ENCODE measurements at regions not wholly inside any gene's neighbourhood (a gene's known extent, or its start where the extent isn't known, plus 50 kb on each side); places are given as distances from the start of the nearest gene placed in this dataset.

DNA sequence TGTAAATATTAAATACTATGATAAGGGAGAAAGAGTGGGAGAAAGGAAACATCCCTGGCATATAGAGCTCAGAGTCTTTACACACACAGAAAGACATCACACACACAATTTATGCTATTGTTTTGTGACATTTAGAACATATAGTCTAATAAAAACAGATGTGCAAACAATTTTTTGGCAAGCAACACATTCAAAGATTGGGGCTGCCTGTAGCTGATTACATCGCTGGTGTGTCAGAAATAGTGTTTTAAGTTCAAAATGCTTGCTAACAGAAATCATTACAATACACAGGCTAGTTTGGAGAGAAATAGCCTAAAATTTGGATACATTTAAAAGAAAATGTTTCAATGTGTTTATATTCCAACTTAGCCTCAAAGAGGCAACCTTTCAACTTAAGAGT, 256.7 kb upstream of the NPVF start:
- no peak for DNase-seq (ENCODE audit: low spot score)

DNA sequence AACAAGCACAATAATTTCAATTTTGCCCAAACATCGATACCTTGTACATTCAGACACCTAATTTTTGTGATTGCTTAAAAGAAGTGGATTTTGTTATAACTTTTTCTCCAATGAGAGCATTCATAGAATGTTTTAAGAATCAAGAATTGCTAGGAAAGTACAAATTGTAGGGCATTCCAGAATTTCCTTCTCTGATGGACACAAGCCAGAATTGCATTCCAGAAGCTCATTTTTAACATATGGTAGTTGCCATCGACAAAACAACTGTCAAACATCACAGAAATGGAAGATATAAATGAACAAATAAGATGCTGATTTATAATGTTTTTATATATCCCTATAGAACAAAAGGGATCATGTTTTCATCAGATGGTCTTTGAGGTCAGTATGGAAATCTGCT, 258.4 kb upstream of the NPVF start:
- TF ChIP-seq, protein P1, sequence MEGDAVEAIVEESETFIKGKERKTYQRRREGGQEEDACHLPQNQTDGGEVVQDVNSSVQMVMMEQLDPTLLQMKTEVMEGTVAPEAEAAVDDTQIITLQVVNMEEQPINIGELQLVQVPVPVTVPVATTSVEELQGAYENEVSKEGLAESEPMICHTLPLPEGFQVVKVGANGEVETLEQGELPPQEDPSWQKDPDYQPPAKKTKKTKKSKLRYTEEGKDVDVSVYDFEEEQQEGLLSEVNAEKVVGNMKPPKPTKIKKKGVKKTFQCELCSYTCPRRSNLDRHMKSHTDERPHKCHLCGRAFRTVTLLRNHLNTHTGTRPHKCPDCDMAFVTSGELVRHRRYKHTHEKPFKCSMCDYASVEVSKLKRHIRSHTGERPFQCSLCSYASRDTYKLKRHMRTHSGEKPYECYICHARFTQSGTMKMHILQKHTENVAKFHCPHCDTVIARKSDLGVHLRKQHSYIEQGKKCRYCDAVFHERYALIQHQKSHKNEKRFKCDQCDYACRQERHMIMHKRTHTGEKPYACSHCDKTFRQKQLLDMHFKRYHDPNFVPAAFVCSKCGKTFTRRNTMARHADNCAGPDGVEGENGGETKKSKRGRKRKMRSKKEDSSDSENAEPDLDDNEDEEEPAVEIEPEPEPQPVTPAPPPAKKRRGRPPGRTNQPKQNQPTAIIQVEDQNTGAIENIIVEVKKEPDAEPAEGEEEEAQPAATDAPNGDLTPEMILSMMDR (IDR thresholded peaks at IDR 0.05; ENCODE audit: borderline replicate concordance, control extremely low read depth, extremely low read depth, insufficient read depth, missing control alignments): no peak
- no peak for DNase-seq (ENCODE audit: low spot score)
- in situ Hi-C loops (cut with MboI; ENCODE audit: low sequenced_read_pairs, unreplicated experiment): no loop called here

More for the DNA sequence above, 256.7 kb upstream of the NPVF start:
- TF ChIP-seq, protein P1 (IDR thresholded peaks at IDR 0.05; ENCODE audit: borderline replicate concordance, control extremely low read depth, extremely low read depth, insufficient read depth, missing control alignments): no peak
- in situ Hi-C loops (cut with MboI; ENCODE audit: low sequenced_read_pairs, unreplicated experiment): no loop called here

DNA sequence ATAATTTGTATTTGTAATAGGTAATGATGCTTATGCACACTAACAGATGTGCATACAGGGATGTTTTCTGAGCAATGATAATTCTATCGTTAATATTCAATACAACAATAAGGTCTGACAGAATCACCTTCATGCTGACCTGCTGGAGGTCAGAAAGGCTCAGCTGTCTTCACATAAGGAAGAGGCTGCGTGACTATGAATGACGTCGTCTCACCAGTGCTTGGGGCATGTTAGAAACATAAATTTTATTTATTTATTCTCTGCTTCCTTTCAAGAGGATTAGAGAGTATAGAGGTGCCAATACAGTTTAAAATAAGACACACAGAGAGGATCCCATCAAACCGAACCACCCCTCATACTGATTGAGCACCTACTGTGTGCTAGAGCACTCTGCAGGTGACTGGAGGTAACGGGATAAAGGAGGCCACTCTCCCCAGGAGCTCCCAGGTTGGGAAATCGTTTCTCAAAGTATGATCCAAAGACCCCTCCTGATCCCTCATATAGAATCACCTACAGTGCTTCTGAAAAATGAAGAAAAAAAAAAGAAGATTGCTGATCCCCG, 265.6 kb upstream of the NPVF start:
- in situ Hi-C loops (cut with MboI; ENCODE audit: low sequenced_read_pairs, unreplicated experiment): no loop called here
- TF ChIP-seq, protein P1 (IDR thresholded peaks at IDR 0.05; ENCODE audit: borderline replicate concordance, control extremely low read depth, extremely low read depth, insufficient read depth, missing control alignments): no peak
- no peak for DNase-seq (ENCODE audit: low spot score)

DNA sequence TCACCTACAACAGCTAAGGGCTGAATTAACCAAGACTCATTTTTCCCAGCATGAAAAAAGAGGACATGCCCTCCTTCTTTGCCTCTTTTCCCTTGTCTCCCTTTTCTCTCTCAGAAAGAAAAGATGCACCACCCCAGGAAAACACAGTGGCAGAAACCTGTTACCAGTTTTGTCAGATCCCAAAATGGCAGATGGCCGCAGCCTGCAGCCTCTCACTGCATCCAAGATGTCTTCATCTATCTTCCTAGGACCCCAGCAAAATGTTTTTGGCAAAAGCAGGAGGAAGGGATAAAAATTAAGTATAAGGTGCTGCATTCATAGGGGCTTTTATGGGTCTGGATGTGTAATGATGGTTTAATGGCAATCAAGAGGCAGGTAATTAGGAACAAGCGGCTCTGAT, 266.6 kb upstream of the NPVF start:
- in situ Hi-C loops (cut with MboI; ENCODE audit: low sequenced_read_pairs, unreplicated experiment): no loop called here
- TF ChIP-seq, protein P1 (IDR thresholded peaks at IDR 0.05; ENCODE audit: borderline replicate concordance, control extremely low read depth, extremely low read depth, insufficient read depth, missing control alignments): no peak
- DNase-seq (ENCODE audit: low spot score): no peak

DNA sequence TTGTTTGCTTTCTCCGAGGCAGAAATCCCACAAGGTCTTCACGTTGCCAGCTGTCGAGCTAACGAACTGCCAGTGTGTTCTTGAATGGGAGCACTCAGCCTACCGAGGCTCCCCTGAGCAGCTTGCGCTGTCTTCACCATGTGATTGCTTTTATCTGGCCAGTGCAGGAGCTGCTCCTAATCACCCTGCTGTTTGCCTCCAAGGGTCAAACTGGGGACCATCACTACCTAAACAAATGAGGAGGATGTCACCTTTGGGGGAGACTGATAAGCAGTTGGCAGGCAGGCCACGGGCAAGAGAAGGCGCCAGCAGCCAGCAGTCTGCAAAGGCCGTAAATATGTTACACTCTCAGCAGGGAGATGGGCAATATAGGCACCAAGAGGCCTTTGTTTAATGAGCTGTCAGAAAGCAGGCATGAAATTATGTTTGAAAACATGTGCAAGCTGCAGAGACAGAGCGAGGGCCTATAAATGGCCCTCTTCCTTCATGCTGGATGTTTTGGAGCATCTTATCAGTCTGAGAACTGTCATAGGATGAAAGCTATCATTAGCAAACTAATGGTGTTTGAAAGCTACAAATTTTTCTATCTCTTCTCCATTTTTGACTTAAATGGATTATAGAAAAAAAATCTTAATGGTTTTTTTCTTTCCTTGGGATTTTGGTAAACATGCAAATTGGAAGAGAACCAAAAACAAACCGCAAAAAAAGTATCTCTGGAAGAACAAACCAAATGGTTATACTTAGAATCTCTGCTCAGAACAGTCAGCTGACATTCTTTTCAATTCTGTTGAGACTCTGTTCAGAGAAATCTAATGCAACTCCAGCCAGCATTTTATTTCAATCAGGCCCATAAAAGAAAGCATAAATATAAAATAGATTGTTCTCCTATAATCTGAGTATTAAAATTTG, 267.3 kb upstream of the NPVF start:
- DNase-seq (ENCODE audit: low spot score): no peak
- in situ Hi-C loops (cut with MboI; ENCODE audit: low sequenced_read_pairs, unreplicated experiment): no loop called here
- TF ChIP-seq, protein P1 (IDR thresholded peaks at IDR 0.05; ENCODE audit: borderline replicate concordance, control extremely low read depth, extremely low read depth, insufficient read depth, missing control alignments): no peak

DNA sequence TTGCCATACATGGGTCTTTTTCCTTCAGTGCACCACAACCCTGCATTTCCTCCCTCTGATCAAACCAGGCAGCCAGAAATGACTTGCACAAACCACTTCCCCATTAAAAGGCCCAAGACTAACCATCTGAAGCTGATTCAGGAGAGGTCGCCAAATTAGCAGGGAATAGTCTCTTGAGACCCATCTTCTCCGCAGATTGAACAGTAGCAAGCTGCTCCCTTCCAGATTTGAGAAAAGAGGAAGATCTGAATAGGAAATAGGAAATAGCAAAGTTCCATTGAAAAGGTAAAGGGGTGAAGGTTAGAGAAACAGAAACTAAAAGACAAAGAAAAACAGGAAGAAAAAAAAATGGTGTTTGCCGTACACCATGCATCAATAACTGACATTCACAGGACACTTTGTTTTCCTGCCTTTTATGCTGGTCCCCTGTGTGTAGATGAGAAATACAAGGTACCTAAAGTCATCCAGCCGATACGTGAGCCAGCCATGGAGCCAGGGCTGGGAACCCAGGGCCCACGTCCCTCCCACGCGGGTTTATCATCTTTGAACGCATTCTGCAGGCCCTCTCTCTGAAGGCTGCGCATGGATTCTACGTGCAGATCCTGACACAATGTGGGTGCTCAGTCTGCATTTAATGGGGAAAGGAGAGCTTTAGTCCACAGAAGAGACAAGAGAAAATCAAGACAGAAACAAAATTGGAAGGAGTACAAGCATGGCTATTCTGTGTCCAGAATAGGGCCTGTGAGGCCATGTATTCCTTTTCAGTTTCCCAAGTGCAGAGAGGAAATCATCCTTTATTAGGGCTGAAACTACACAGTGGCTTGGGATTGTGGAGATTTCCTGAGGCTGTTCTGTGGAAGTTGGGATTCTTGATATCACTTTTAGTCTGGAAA, 268.4 kb upstream of the NPVF start:
- peak; percentile 36 for DNase-seq (ENCODE audit: low spot score)
- in situ Hi-C loops (cut with MboI; ENCODE audit: low sequenced_read_pairs, unreplicated experiment): no loop called here
- TF ChIP-seq, protein P1 (IDR thresholded peaks at IDR 0.05; ENCODE audit: borderline replicate concordance, control extremely low read depth, extremely low read depth, insufficient read depth, missing control alignments): no peak
